Loucy (cell line): ENCODE measurements at regions not wholly inside any gene's neighbourhood (a gene's known extent, or its start where the extent isn't known, plus 50 kb on each side); places are given as distances from the start of the nearest gene placed in this dataset.

ENCODE experiments used
- H2AFZ ChIP-seq: fragments of 200-600 bp; sonication (generic); 2 replicates; pipeline ENCODE4 v1.6.0; 2016; ENCODE audit warnings: antibody characterized with exemption, mild to moderate bottlenecking, low read length, moderate library complexity
- H3F3A ChIP-seq: fragments of 200-600 bp; 2 replicates; pipeline ENCODE4 v1.6.0; 2016; ENCODE audit warnings: antibody characterized with exemption, low read depth, mild to moderate bottlenecking
- H3K27me3 ChIP-seq: fragments of 200-600 bp; sonication (generic); 2 replicates; pipeline ENCODE4 v1.6.1; 2014; ENCODE audit warnings: low read length, mild to moderate bottlenecking; ENCODE audit not compliant: insufficient read depth, poor library complexity, severe bottlenecking
- H3K36me3 ChIP-seq: fragments of 200-600 bp; sonication (generic); 2 replicates; pipeline ENCODE4 v1.6.1; 2016; ENCODE audit warnings: low read length; ENCODE audit not compliant: insufficient read depth
- H3K4me1 ChIP-seq: fragments of 200-600 bp; sonication (generic); 2 replicates; pipeline ENCODE4 v1.5.1; 2014; ENCODE audit warnings: low read length, mild to moderate bottlenecking; ENCODE audit not compliant: insufficient read depth, poor library complexity, severe bottlenecking
- H3K4me2 ChIP-seq: fragments of 200-600 bp; sonication (generic); 2 replicates; pipeline ENCODE4 v1.6.0; 2014; ENCODE audit warnings: antibody characterized with exemption, low read length, low read depth, mild to moderate bottlenecking; ENCODE audit not compliant: poor library complexity, severe bottlenecking
- H3K4me3 ChIP-seq: fragments of 200-600 bp; sonication (generic); 2 replicates; pipeline ENCODE4 v1.5.1; 2014; ENCODE audit warnings: low read length, mild to moderate bottlenecking, mixed read lengths; ENCODE audit not compliant: poor library complexity, severe bottlenecking
- H3K79me2 ChIP-seq: fragments of 200-600 bp; sonication (generic); 2 replicates; pipeline ENCODE4 v1.6.1; 2014; ENCODE audit warnings: low read length; ENCODE audit not compliant: insufficient read depth
- H3K9ac ChIP-seq: fragments of 200-600 bp; sonication (generic); 2 replicates; pipeline ENCODE4 v1.6.0; 2014; ENCODE audit warnings: mild to moderate bottlenecking, low read depth, low read length, moderate library complexity; ENCODE audit not compliant: poor library complexity, severe bottlenecking
- H3K9me2 ChIP-seq: fragments of 200-600 bp; sonication (generic); replicated peaks from 2 replicates; pipeline ENCODE4 v1.6.1; 2016; ENCODE audit warnings: low read depth, low read length, mixed read lengths
- H3K9me3 ChIP-seq: fragments of 200-600 bp; sonication (generic); 2 replicates; pipeline ENCODE4 v1.6.1; 2014; ENCODE audit warnings: mild to moderate bottlenecking, antibody characterized with exemption, low read length, low read depth; ENCODE audit not compliant: insufficient read depth
- H4K20me1 ChIP-seq: fragments of 200-600 bp; sonication (generic); 2 replicates; pipeline ENCODE4 v1.6.0; 2014; ENCODE audit warnings: antibody characterized with exemption, low read length, mild to moderate bottlenecking; ENCODE audit not compliant: insufficient read depth, poor library complexity, severe bottlenecking
- CTCF ChIP-seq: fragments of 200-600 bp; sonication (generic); conservative IDR thresholded peaks from 2 replicates; pipeline ENCODE4 v1.5.1; 2014; ENCODE audit warnings: mild to moderate bottlenecking, antibody characterized with exemption, low read length
- EZH2phosphoT487 ChIP-seq: fragments of 200-600 bp; IDR thresholded peaks from 2 replicates; pipeline ENCODE4 v1.6.1; 2018; ENCODE audit warnings: antibody characterized with exemption, mild to moderate bottlenecking, moderate library complexity, borderline replicate concordance

GRCh38 chr7:54915870-54916598 lies 102.8 kb upstream of the EGFR start:
- H2AFZ ChIP-seq: no peak overlapping the region
- no peak for TF ChIP-seq CTCF
- TF ChIP-seq EZH2phosphoT487: no peak
- no peak overlapping the region for H3K9ac ChIP-seq
- H3K79me2 ChIP-seq: no peaks in the 10 kb centered on the region
- H3K27me3 ChIP-seq: no peaks in the 10 kb centered on the region
- no peaks in the 10 kb centered on the region for H4K20me1 ChIP-seq
- no peaks in the 10 kb centered on the region for H3K9me3 ChIP-seq
- no peaks in the 10 kb centered on the region for H3K9me2 ChIP-seq
- no peaks in the 10 kb centered on the region for H3K4me1 ChIP-seq
- H3K4me3 ChIP-seq: no peak overlapping the region
- no peaks in the 10 kb centered on the region for H3K36me3 ChIP-seq
- no peak overlapping the region for H3K4me2 ChIP-seq
- no peaks in the 10 kb centered on the region for H3F3A ChIP-seq

GRCh38 chr7:54917613-54918391 lies 101.0 kb upstream of the EGFR start:
- Histone ChIP-seq H3K9ac (no peak overlapping the region), H3K4me2 (no peak overlapping the region), H3F3A (no peaks in the 10 kb centered on the region), H3K79me2 (no peaks in the 10 kb centered on the region), H3K4me3 (no peak overlapping the region), H3K9me2 (no peaks in the 10 kb centered on the region), H4K20me1 (no peaks in the 10 kb centered on the region), H3K4me1 (no peaks in the 10 kb centered on the region), H2AFZ (no peak overlapping the region), H3K36me3 (no peaks in the 10 kb centered on the region), H3K9me3 (no peaks in the 10 kb centered on the region), H3K27me3 (no peaks in the 10 kb centered on the region)
- no peak for TF ChIP-seq EZH2phosphoT487

GRCh38 chr7:54921116-54921515 lies 97.7 kb upstream of the EGFR start:
- TF ChIP-seq EZH2phosphoT487 (no peak), CTCF (no peak)

More at GRCh38 chr7:54921116-54921515, 97.7 kb upstream of the EGFR start:
- Histone ChIP-seq H3K9ac (no peak overlapping the region), H3K36me3 (no peaks in the 10 kb centered on the region), H4K20me1 (no peaks in the 10 kb centered on the region), H3K9me2 (no peaks in the 10 kb centered on the region), H3K4me2 (no peak overlapping the region), H3K4me3 (no peak overlapping the region), H3F3A (no peaks in the 10 kb centered on the region), H3K79me2 (no peaks in the 10 kb centered on the region), H3K4me1 (no peaks in the 10 kb centered on the region), H3K9me3 (no peaks in the 10 kb centered on the region), H2AFZ (no peak overlapping the region), H3K27me3 (no peaks in the 10 kb centered on the region)
